ENCODE measurements at regions not wholly inside any gene's neighbourhood (a gene's known extent, or its start where the extent isn't known, plus 50 kb on each side); places are given as distances from the start of the nearest gene placed in this dataset.
"Not testable (repeated sequence)": the region's sequence is repeated elsewhere in the genome, so short reads cannot be mapped to it uniquely, and the experiment has no call there.

GRCh38 chr14:97129639-97130038 lies 332.5 kb downstream of the VRK1 start:
- no peak for DNase-seq (ENCODE audit: low read depth in 2 of 3, low spot score in 2 of 3)

GRCh38 chr14:97135847-97136246 lies 338.7 kb downstream of the VRK1 start:
- DNase-seq (ENCODE audit: low read depth in 2 of 3, low spot score in 2 of 3): not testable (repeated sequence)

GRCh38 chr14:97137705-97138104 lies 340.5 kb downstream of the VRK1 start:
- no peak for DNase-seq (ENCODE audit: low read depth in 2 of 3, low spot score in 2 of 3)

GRCh38 chr14:97138801-97139200 lies 341.6 kb downstream of the VRK1 start:
- DNase-seq (ENCODE audit: low read depth in 2 of 3, low spot score in 2 of 3): no peak

GRCh38 chr14:97143011-97143410 lies 345.8 kb downstream of the VRK1 start:
- DNase-seq (ENCODE audit: low read depth in 2 of 3, low spot score in 2 of 3): no peak

GRCh38 chr14:97143456-97143855 lies 346.3 kb downstream of the VRK1 start:
- DNase-seq (ENCODE audit: low read depth in 2 of 3, low spot score in 2 of 3): no peak

- not testable (repeated sequence) for DNase-seq (ENCODE audit: low read depth in 2 of 3, low spot score in 2 of 3)
These were observed 350.8 kb downstream of the VRK1 start for GRCh38 chr14:97148021-97148420.

- DNase-seq (ENCODE audit: low read depth in 2 of 3, low spot score in 2 of 3): no peak
These were observed 352.6 kb downstream of the VRK1 start for GRCh38 chr14:97149775-97150174.

GRCh38 chr14:97153527-97153926 lies 356.3 kb downstream of the VRK1 start:
- no peak for DNase-seq (ENCODE audit: low read depth in 2 of 3, low spot score in 2 of 3)

- DNase-seq (ENCODE audit: low read depth in 2 of 3, low spot score in 2 of 3): no peak
These were observed 358.1 kb downstream of the VRK1 start for GRCh38 chr14:97155320-97155719.

- DNase-seq (ENCODE audit: low read depth in 2 of 3, low spot score in 2 of 3): no peak
These were observed 358.6 kb downstream of the VRK1 start for GRCh38 chr14:97155814-97156213.

GRCh38 chr14:97156705-97157104 lies 359.5 kb downstream of the VRK1 start:
- no peak for DNase-seq (ENCODE audit: low read depth in 2 of 3, low spot score in 2 of 3)

- no peak for DNase-seq (ENCODE audit: low read depth in 2 of 3, low spot score in 2 of 3)
These were observed 360.9 kb downstream of the VRK1 start for GRCh38 chr14:97158102-97158501.

GRCh38 chr14:97159124-97159523 lies 361.9 kb downstream of the VRK1 start:
- DNase-seq (ENCODE audit: low read depth in 2 of 3, low spot score in 2 of 3): no peak

- no peak for DNase-seq (ENCODE audit: low read depth in 2 of 3, low spot score in 2 of 3)
These were observed 365.4 kb downstream of the VRK1 start for GRCh38 chr14:97162621-97163020.

- no peak for DNase-seq (ENCODE audit: low read depth in 2 of 3, low spot score in 2 of 3)
These were observed 366.8 kb downstream of the VRK1 start for GRCh38 chr14:97164021-97164420.

- no peak for DNase-seq (ENCODE audit: low read depth in 2 of 3, low spot score in 2 of 3)
These were observed 369.3 kb downstream of the VRK1 start for GRCh38 chr14:97166497-97166896.

GRCh38 chr14:97167577-97167976 lies 370.4 kb downstream of the VRK1 start:
- not testable (repeated sequence) for DNase-seq (ENCODE audit: low read depth in 2 of 3, low spot score in 2 of 3)

GRCh38 chr14:97172644-97173043 lies 375.5 kb downstream of the VRK1 start:
- DNase-seq (ENCODE audit: low read depth in 2 of 3, low spot score in 2 of 3): no peak

GRCh38 chr14:97177016-97177415 lies 379.8 kb downstream of the VRK1 start:
- peak in 2 of 3 donors; percentile 9 to 23 for DNase-seq (ENCODE audit: low read depth in 2 of 3, low spot score in 2 of 3)

GRCh38 chr14:97177635-97178034 lies 380.5 kb downstream of the VRK1 start:
- no peak for DNase-seq (ENCODE audit: low read depth in 2 of 3, low spot score in 2 of 3)

- no peak for DNase-seq (ENCODE audit: low read depth in 2 of 3, low spot score in 2 of 3)
These were observed 381.6 kb downstream of the VRK1 start for GRCh38 chr14:97178781-97179180.

GRCh38 chr14:97179573-97179972 lies 382.4 kb downstream of the VRK1 start:
- DNase-seq (ENCODE audit: low read depth in 2 of 3, low spot score in 2 of 3): peak in 2 of 3 donors; percentile 42 to 57

Measured in hematopoietic multipotent progenitor cell (in vitro differentiated cells).